ENCODE measurements at regions not wholly inside any gene's neighbourhood (a gene's known extent, or its start where the extent isn't known, plus 50 kb on each side); places are given as distances from the start of the nearest gene placed in this dataset.

DNA sequence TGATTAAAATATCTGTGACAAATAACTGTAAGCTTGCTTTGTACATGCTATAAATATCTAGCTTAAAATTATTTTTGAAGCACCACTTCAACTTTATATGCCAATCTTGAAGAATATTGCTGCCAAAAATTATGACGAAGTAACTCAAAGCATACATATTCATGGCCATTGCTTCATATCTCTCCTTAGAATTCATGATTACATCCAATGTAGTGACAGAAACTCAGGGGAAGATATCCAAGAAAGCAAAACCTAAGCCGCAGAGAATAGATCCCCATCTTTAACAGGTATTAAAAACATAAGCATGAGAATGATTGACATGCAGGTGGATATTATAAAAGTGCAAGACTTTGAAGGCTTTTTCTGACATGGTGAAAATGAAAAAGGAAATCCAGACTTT, 100.8 kb upstream of the PLPPR1 start:
- TF ChIP-seq, protein P1, sequence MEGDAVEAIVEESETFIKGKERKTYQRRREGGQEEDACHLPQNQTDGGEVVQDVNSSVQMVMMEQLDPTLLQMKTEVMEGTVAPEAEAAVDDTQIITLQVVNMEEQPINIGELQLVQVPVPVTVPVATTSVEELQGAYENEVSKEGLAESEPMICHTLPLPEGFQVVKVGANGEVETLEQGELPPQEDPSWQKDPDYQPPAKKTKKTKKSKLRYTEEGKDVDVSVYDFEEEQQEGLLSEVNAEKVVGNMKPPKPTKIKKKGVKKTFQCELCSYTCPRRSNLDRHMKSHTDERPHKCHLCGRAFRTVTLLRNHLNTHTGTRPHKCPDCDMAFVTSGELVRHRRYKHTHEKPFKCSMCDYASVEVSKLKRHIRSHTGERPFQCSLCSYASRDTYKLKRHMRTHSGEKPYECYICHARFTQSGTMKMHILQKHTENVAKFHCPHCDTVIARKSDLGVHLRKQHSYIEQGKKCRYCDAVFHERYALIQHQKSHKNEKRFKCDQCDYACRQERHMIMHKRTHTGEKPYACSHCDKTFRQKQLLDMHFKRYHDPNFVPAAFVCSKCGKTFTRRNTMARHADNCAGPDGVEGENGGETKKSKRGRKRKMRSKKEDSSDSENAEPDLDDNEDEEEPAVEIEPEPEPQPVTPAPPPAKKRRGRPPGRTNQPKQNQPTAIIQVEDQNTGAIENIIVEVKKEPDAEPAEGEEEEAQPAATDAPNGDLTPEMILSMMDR (conservative IDR thresholded peaks at IDR 0.05), result no peak
- no peak for TF ChIP-seq ZFX (IDR thresholded peaks at IDR 0.05)

Measured in C4-2B (cell line).